ENCODE measurements at regions not wholly inside any gene's neighbourhood (a gene's known extent, or its start where the extent isn't known, plus 50 kb on each side); places are given as distances from the start of the nearest gene placed in this dataset.

DNA sequence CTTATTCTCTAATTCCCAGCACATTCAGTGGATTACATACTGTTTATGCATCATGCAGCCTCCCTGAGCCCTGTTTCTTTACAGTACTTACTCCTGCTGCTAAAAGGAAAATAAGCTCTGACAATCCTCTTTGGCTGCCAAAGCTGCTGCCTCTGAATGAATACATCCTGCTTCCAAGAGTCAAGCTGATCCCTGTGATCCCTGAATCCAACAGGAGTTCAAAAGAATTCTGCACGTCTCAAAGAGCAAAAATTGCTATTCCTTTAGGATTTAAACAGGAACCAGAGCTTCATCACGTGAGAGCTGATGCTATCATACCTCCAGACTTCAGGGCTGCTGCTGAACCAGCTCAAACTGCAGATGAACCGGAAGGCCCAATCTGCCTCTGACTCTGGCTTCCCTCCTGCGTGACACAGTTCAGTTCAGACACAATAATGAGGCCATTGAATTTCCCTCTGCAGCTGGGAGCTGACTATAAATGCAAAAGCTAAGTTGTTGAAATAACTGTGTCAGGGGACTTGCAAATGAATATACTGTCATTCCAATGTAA, 851.0 kb upstream of the PHF14 start:
- no peak for DNase-seq (ENCODE audit: low spot score)

DNA sequence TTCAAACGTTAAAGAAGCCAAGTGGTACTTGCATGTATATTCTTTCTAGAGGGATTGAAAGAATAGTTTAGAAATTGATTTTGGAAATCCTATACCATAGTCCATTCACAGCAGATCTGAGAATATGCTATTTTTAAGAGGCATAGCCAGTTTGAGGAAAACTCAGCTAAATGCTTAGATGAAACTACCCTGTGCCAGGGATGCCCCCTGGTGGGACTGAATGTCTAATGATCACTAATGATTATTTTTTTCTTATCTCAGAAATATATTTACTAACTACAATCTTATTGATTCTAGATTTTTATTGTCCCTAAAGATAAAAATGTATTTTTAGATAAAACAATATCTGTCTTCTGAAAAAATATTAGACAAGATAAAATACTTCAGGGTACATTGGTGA, 844.9 kb upstream of the PHF14 start:
- DNase-seq (ENCODE audit: low spot score): peak; percentile 13

- no peak for DNase-seq (ENCODE audit: low spot score)
These were observed 835.4 kb upstream of the PHF14 start for GRCh38 chr7:10138087-10138854.

GRCh38 chr7:10146271-10146670, 827.4 kb upstream of the PHF14 start:
- no peak for DNase-seq (ENCODE audit: low spot score)

DNA sequence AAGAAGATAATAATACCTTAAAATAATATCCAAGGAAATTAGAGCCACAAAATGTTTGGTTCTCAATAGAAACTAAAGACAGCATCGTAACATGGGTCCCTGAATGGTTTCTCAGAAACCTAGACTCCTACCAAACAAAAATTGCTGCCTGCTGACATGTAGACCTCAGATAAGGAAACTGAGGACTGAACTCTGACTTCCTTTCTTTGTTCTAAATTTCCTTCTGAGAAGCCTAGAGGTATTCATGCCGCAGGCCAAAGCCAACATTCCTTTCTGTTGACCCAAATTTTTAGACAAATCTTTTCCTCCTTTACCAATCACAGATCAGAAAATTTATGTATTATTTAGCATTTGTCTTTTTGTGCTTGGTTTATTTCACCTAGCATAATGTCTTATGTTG, 816.7 kb upstream of the PHF14 start:
- no peak for DNase-seq (ENCODE audit: low spot score)

- no peak for DNase-seq (ENCODE audit: low spot score)
These were observed 791.7 kb upstream of the PHF14 start for GRCh38 chr7:10181996-10182395.

DNA sequence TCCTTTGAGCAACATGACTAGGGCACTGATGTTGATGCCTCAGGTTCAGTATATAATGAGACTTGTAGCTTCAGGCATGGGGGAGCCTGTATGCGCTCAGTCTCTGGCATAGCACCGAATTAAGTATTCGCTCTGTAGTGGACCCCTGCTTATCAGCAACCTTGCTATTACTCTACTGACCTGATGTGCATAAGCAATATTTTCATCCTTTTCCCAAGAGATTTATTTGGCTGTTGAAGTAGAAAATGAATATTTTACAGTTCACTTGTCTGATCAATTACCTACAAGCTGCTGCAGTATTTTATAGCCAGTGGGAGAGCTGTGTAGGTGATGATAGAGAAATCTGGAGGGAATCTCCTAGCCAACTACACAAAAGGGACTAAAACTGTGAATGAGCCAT, 781.6 kb upstream of the PHF14 start:
- no peak for DNase-seq (ENCODE audit: low spot score)

- no peak for DNase-seq (ENCODE audit: low spot score)
These were observed 768.0 kb upstream of the PHF14 start for GRCh38 chr7:10205696-10206095.

- DNase-seq (ENCODE audit: low spot score): no peak
These were observed 763.7 kb upstream of the PHF14 start for GRCh38 chr7:10210000-10210399.

DNA sequence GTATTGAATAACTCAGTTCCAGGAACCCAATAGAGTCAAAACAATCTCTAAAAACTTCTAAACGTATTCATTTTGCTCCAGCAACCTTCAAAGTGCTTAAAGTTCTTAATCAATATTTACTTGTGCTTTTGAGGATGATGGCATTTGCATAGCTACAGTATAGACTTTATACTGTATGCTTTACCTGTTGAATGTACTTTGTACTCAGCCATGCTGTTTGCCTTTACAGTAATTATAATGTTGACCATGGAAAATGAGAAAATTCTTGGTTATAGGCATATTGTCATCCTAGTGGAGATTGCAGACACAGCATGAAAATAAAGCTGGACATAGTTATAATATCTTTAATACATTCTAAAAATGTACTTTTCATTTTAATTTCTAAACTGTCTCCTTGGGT, 762.7 kb upstream of the PHF14 start:
- DNase-seq (ENCODE audit: low spot score): no peak

DNA sequence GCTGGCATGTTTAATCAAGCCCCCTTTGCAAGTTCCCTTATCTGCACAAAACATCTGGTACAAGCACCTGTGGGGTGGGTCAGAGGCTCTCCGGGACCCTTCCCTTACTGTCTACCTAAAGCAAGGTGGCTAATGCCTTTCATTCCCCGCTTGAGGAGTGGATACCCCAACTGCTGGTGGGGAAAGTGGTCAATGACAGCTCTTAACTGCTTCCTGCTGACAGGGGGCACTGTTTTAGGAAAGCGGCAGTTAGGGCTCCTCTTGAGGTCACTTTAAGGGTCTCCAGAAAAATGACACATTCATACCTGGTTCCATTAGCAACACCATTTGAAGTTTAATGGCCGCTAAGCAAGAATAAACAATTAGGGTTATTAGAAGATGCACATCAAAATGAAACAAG, 761.8 kb upstream of the PHF14 start:
- DNase-seq (ENCODE audit: low spot score): no peak

GRCh38 chr7:10212649-10213048, 761.0 kb upstream of the PHF14 start:
- DNase-seq (ENCODE audit: low spot score): no peak

DNA sequence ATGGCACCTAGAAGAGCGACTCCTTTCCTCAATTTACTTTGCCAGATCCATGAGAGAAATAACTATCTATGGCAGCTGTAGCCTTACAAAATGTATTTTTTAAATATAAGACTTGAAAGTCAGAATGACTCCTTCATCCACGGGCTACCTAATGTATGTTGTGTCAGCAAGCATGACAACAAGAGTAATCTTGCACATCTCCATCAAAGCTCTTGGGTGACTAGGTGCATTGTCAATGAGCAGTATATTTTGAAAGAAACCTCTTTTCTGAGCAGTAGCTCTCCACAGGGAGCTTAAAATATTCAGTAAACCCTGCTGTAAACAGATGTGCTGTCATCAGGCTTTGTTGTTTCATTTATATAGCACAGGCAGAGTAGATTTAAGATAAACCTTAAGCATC, 757.2 kb upstream of the PHF14 start:
- peak; percentile 3 for DNase-seq (ENCODE audit: low spot score)

DNA sequence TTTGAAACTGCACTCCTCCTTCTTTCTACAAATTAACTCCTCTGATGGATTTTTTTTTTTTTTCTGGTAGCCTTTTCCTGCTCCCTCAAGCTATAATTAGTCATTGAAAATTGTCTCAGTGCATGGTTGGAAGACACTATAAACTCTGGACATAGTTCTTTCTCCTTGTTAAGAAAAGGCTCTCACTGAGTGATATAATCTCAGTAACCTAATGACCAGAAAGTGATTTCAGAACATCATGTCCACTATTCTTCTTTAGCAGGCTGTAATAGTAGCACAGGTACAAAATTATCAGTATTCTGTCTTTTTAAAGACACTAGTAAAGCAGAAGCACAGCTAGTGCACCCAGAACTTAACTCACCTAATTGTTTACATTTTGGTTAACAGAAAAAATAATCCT, 752.6 kb upstream of the PHF14 start:
- no peak for DNase-seq (ENCODE audit: low spot score)

GRCh38 chr7:10222976-10223375, 750.7 kb upstream of the PHF14 start:
- no peak for DNase-seq (ENCODE audit: low spot score)

DNA sequence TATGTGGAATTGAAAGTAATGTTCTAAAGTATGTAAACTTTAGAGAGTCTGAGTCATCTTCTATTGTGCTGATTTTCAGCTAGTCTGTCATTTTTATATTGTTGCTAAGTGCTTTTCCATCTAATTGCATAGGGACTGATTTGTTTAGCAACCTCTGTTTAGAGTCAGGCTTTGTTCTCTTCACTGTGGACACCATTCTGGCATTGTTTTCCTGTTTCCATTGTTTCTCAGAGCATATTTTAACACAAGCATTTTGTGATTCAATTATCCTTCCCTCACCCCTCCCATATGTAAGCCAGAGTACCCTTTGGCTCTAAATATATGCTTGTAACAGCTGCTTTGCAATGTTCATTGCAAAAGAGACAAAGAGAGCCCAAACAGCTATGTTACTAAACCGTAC, 748.4 kb upstream of the PHF14 start:
- no peak for DNase-seq (ENCODE audit: low spot score)

- DNase-seq (ENCODE audit: low spot score): peak; percentile 78
These were observed 736.4 kb upstream of the PHF14 start for GRCh38 chr7:10237306-10237705.

- DNase-seq (ENCODE audit: low spot score): no peak
These were observed 735.0 kb upstream of the PHF14 start for GRCh38 chr7:10238641-10239040.

GRCh38 chr7:10239695-10240345, 733.9 kb upstream of the PHF14 start:
- no peak for DNase-seq (ENCODE audit: low spot score)

GRCh38 chr7:10245406-10245805, 728.3 kb upstream of the PHF14 start:
- DNase-seq (ENCODE audit: low spot score): no peak

DNA sequence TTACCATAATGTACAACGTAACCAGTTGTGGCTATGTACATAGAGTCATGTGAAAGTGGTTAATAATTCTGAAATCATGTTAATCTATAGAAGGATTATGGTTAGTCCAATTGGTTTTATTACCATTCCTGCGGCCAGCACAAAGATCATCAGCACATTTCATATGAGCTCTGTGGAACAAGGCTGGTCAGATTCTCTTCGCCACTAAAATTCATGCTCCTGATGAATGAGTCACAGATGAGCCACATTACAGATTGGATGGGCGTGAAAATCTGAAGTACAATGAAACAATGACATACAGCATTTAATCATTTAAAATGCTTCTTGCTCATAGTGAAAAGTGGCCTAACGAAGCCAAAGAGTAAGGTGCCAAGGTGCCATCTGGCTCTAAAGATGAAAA, 716.2 kb upstream of the PHF14 start:
- DNase-seq (ENCODE audit: low spot score): peak; percentile 14

GRCh38 chr7:10266976-10267375, 706.7 kb upstream of the PHF14 start:
- no peak for DNase-seq (ENCODE audit: low spot score)

- DNase-seq (ENCODE audit: low spot score): no peak
These were observed 705.6 kb upstream of the PHF14 start for GRCh38 chr7:10268034-10268433.

GRCh38 chr7:10282909-10283308, 690.8 kb upstream of the PHF14 start:
- no peak for DNase-seq (ENCODE audit: low spot score)

Measured in RKO (cell line).